ENCODE measurements at regions not wholly inside any gene's neighbourhood (a gene's known extent, or its start where the extent isn't known, plus 50 kb on each side); places are given as distances from the start of the nearest gene placed in this dataset.

GRCh38 chr10:11682851-11683250 lies 59.3 kb upstream of the ECHDC3 start:
- Histone ChIP-seq H3K4me3 (ENCODE audit: low read depth in 1 of 3, low read length in 3 of 3) (no peak overlapping the region), H3K4me1 (ENCODE audit: control insufficient read depth in 4 of 4, insufficient read depth in 4 of 4, low read length in 3 of 4) (peaks cover 0 to 2% (median 0%) of the 10 kb centered on the region in 4 donors), H3K27ac (ENCODE audit: low read depth in 1 of 2, low read length in 2 of 2) (no peak overlapping the region), H3K9me3 (ENCODE audit: control insufficient read depth in 4 of 4, low read length in 3 of 4) (no peaks in the 10 kb centered on the region), H3K36me3 (ENCODE audit: control insufficient read depth in 4 of 4, insufficient read depth in 3 of 4, low read depth in 1 of 4, low read length in 3 of 4) (no peaks in the 10 kb centered on the region), H3K27me3 (ENCODE audit: control insufficient read depth in 4 of 4, insufficient read depth in 4 of 4, low read length in 3 of 4) (no peaks in the 10 kb centered on the region), H3K9ac (ENCODE audit: low read depth in 1 of 2, low read length in 2 of 2) (no peak overlapping the region)
- DNase-seq (ENCODE audit: low spot score): no peak
- WGBS: 86% methylated on average over 14 of the region's 14 CpGs
- no peak for TF ChIP-seq TAF1 (conservative IDR thresholded peaks at IDR 0.05)
- TF ChIP-seq CTCF (IDR thresholded peaks at IDR 0.05; ENCODE audit: low read depth, low read length, missing input control): no peak
- TF ChIP-seq FOXA1 (IDR thresholded peaks at IDR 0.05): no peak
- no peak for TF ChIP-seq ATF3 (IDR thresholded peaks at IDR 0.05)
- no peak for TF ChIP-seq GABPA (IDR thresholded peaks at IDR 0.05 in 1 of 2, conservative IDR thresholded peaks at IDR 0.05 in 1 of 2)
- TF ChIP-seq ZBTB33 (IDR thresholded peaks at IDR 0.05): no peak

GRCh38 chr10:11682267-11682683 lies 59.9 kb upstream of the ECHDC3 start:
- no peaks in the 10 kb centered on the region for H3K27me3 ChIP-seq (ENCODE audit: control insufficient read depth in 4 of 4, insufficient read depth in 4 of 4, low read length in 3 of 4)
- H3K4me3 ChIP-seq (ENCODE audit: low read depth in 1 of 3, low read length in 3 of 3): no peak overlapping the region
- peaks cover 0 to 2% (median 0%) of the 10 kb centered on the region in 4 donors for H3K4me1 ChIP-seq (ENCODE audit: control insufficient read depth in 4 of 4, insufficient read depth in 4 of 4, low read length in 3 of 4)
- no peaks in the 10 kb centered on the region for H3K36me3 ChIP-seq (ENCODE audit: control insufficient read depth in 4 of 4, insufficient read depth in 3 of 4, low read depth in 1 of 4, low read length in 3 of 4)
- 83% methylated on average over 6 of the region's 6 CpGs for WGBS
- H3K9me3 ChIP-seq (ENCODE audit: control insufficient read depth in 4 of 4, low read length in 3 of 4): no peaks in the 10 kb centered on the region
- H3K27ac ChIP-seq (ENCODE audit: low read depth in 1 of 2, low read length in 2 of 2): no peak overlapping the region
- H3K9ac ChIP-seq (ENCODE audit: low read depth in 1 of 2, low read length in 2 of 2): no peak overlapping the region
- no peak for TF ChIP-seq GABPA (IDR thresholded peaks at IDR 0.05 in 1 of 2, conservative IDR thresholded peaks at IDR 0.05 in 1 of 2)
- no peak for TF ChIP-seq MAX (IDR thresholded peaks at IDR 0.05)
- TF ChIP-seq TAF1 (conservative IDR thresholded peaks at IDR 0.05): no peak
- no peak for TF ChIP-seq CTCF (IDR thresholded peaks at IDR 0.05; ENCODE audit: low read depth, low read length, missing input control)
- TF ChIP-seq FOXA1 (IDR thresholded peaks at IDR 0.05): no peak
- TF ChIP-seq SP1 (IDR thresholded peaks at IDR 0.05): no peak
- TF ChIP-seq REST (IDR thresholded peaks at IDR 0.05): no peak
- TF ChIP-seq FOXA2 (IDR thresholded peaks at IDR 0.05): no peak
- no peak for TF ChIP-seq HNF4A (conservative IDR thresholded peaks at IDR 0.05)
- no peak for TF ChIP-seq YY1 (IDR thresholded peaks at IDR 0.05)
- TF ChIP-seq JUND (IDR thresholded peaks at IDR 0.05): no peak
- no peak for TF ChIP-seq EGR1 (IDR thresholded peaks at IDR 0.05; ENCODE audit: low read depth in 2 of 2)
- no peak for TF ChIP-seq RXRA (IDR thresholded peaks at IDR 0.05)
- TF ChIP-seq RAD21 (IDR thresholded peaks at IDR 0.05): no peak
- no peak for TF ChIP-seq HNF4G (IDR thresholded peaks at IDR 0.05)
- no peak for TF ChIP-seq ZBTB33 (IDR thresholded peaks at IDR 0.05)
- TF ChIP-seq NR2F2 (IDR thresholded peaks at IDR 0.05): no peak
- no peak for TF ChIP-seq ATF3 (IDR thresholded peaks at IDR 0.05)
- DNase-seq (ENCODE audit: low spot score): no peak
